Stimulated activated CD4-positive, alpha-beta T cell treated with anti-CD3 and anti-CD28 coated beads, Interleukin-15, amount 100 ng/mL, for 48 hours (primary cell): ENCODE measurements at regions not wholly inside any gene's neighbourhood (a gene's known extent, or its start where the extent isn't known, plus 50 kb on each side); places are given as distances from the start of the nearest gene placed in this dataset.
"Not testable (repeated sequence)": the region's sequence is repeated elsewhere in the genome, so short reads cannot be mapped to it uniquely, and the experiment has no call there.

Experiments
- DNase-seq, 2 donors: peaks; one replicate each; pipeline ENCODE4 v3.0.0-alpha.2; 2020; ENCODE audit warnings: low read depth in 2 of 2

DNA sequence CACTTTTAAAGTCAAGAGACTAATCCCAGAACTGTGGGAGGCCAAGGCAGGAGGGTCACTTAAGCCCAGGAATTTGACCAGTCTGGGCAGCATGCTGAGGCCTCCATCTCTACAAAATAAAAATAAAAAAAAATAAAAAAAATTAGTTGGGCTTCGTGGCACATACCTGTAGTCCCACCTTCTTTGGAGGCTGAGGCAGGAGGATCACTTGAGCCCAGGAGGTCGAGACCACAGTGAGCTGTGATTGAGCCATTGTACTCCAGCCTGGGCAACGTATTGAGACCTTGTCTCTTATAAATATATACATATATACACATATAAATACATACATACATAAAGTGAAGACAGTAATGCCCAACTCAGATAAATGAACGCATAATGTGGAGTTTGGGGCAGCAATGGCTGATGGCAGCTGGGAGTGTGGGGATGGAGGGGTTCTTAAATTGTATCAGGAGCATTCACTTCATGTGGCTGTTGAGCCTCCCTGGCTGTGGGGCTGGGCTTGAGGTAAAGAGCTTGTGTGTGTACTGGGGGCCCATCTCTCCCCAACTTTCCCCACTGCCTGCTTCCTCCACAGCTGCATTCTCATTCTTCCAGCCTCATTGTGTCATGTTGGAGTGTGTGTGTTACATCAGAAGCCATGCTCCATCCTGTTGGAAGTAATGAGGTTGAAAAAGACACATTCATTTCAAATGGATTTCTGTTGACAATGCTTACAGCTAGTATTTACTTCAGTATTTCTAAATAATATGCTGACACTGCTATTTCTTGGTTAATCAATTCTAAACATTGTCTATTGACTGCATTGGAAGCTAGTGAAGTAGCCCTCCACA lies 96.5 kb upstream of the HS6ST1 start:
- no peak for DNase-seq

DNA sequence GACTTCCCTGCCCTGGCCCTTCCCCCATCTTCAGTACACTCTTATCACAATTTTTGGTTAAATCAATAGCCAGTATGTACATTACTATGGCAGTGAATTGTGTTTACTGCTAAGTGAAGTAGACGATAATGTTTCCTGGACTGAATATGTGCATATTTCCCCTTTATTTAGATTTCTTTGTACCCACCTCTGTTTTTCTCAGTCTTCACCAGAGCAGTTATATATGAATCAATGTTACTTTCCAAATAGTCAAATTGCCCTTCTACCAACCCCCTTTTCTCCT lies 97.1 kb upstream of the HS6ST1 start:
- DNase-seq: no peak

DNA sequence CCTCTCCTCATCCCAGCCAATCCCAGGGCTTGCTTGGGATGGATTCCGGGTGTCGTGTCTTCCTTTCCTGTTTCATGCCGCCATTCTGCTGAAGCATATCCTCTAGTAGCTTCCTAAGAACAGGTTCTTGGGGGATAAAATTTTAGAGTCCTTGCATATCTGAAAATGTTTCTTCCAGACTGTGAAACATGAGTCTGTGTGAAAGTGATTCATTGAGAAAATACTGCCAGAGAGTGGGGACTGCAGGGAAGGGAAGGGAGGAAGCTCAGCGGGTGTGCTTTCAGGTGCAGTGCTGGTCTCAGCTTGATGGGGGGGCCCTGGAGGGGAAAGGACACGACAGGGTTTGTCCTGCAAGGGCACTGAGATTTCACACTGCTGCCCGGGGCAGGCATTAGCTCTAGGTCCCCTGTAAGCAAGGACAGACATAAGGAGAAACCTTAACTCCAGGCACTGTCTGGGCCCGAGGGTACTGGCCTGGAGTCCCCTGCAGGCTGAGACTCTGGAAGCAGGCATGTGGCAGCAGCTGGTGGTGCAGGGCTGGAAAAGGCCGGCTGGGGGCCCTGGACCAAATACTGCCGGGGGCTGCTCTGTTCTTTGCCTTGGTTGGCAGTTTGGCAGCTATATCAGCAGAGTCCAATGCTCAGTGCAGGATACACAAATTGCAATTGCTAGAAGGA lies 97.6 kb upstream of the HS6ST1 start:
- no peak for DNase-seq

DNA sequence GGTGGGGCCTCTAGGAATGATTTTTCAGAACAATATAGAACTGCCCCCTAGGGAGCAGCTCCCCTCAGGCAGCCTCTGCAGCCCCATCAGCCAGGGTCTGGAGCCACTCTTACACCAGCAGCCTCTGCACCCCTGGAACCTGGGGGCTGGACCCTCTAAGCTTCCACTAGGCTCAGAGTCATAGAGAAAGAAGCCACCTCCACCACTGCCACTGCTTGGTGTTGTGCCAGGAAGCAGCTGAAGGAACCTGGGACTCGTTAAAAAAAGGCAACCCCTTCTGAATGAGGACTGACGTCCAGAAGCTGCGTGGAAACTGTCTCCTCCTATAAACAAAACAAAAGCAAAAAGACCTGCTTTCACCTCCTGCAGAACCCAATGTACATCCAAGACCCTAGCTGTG lies 98.1 kb upstream of the HS6ST1 start:
- DNase-seq: no peak

DNA sequence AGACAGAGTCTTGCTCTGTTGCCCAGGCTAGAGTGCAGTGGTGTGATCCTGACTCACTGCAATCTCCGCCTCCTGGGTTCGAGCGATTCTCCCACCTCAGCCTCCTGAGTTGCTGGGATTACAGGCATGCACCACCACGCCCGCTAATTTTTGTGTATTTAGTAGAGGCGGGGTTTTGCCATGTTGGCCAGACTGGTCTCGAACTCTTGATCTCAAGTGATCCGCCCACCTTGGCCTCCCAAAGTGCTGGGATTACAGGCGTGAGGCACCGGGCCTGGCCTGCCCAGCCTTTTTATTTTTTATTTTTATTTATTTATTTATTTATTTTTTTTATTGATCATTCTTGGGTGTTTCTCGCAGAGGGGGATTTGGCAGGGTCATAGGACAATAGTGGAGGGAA lies 98.6 kb upstream of the HS6ST1 start:
- not testable (repeated sequence) for DNase-seq

DNA sequence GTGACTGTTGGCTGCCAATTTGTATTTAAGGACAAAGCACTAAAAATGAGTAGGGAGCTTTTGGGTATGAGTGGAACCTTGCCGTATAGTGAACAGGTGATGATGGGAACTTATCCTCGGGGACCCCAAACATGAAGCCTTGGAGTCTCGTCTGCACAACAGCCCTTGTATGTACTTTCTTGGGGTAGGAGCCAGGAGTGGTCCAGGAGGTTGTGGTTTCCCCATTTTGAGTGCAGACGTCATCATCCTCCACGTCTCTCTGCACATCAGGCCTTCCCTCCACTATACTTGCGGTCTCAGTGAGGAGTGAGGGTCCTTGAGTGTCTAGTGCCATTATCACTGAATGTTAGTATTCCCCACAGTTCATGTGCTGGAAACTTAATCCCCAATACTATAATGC lies 101.5 kb upstream of the HS6ST1 start:
- DNase-seq: no peak

DNA sequence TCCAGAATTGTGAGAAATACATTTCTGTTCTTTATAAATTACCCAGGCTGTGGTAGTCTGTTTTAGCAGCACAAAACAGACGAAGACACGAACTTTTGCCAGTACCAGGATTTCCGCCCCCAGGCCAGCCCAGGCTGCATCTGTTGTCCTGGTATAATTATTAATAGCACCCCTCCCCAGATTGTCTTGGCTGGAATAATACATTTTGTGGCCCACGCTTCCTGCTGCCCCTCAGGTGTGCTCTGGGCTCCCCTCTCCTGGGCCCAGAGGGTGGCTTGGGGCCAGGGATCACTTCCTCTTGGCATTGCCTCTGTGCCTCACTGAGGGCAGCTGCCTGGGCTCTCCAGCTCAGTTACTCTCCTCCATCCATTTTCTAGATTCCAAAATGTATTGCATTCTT lies 102.1 kb upstream of the HS6ST1 start:
- no peak for DNase-seq

DNA sequence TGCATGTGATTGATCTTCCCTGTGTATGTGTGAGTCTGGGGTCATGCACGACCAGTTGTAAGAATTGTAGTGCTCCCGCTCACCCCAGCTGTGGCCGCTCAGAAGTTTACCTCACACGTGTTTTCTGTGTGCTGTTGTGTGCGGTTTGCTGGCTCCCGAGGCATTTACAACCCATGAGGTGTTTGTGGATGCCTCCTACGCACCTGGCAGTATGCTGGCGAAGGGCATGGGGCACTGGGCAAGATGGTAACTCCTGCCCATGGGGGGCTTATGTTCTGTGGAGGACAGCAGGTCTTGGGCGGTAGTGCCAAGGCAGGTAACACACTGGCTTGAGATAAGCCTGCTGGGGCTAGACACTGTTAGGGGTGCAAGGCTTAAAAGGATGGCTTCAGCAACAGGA lies 102.6 kb upstream of the HS6ST1 start:
- DNase-seq: no peak

DNA sequence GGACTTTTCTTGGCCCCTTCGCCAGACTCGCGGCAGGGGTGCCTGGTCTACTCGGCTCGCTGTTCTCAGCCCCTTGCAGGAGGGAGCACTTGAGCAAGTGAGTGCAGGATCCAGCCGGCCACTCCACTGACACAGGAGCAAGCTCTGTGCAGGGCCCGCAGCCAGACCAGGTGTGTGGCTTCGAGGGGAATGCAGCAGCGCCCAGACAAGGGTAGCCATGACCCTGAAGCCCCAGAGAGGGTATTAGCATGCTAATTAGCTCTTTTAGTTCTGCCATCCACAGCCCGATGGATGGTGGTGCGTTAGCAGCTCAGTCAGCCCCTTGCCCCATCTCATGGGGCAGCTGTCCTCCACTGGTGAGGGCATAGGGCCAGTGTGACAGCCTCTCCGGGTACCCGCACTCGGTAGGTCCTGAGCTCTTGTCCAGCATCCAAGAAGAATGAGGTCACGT lies 103.2 kb upstream of the HS6ST1 start:
- DNase-seq: no peak

DNA sequence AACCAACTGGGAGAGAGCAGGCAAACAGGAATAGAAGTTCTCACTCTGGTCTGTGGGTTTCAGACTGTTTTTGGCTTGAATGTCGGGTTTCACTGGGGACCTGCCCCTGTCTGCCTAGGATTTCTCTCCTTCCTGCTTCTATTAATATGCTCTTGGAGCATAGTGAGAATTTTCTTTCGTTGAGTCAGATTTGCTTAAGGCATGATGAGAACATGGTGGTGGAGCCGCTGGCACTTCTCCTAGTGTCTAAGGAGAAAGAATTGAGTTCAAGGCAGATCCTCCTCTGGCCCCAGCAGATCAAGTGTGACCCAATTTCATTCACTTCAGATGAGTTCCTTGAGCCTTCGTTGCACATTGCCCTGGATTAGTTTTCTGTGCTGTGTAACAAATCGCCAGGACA lies 103.9 kb upstream of the HS6ST1 start:
- DNase-seq: no peak

DNA sequence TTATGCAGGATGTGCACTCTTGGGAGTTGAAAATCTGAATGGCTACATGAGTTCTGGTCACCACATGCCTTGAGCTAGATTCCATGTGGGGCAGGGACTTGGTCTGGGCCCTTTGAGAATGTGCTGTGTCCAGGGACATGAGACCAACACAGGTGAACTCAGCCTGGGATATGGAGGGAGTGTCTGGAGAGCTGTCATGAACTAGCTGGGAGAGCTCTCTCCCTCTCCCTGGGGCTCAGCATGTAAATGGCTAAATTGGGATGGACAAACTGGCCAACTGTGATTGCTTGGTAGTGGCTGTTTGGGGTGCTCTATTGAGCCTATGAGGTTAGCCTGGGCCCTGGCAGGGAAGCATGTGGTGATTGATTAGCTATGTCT lies 105.1 kb upstream of the HS6ST1 start:
- no peak for DNase-seq

DNA sequence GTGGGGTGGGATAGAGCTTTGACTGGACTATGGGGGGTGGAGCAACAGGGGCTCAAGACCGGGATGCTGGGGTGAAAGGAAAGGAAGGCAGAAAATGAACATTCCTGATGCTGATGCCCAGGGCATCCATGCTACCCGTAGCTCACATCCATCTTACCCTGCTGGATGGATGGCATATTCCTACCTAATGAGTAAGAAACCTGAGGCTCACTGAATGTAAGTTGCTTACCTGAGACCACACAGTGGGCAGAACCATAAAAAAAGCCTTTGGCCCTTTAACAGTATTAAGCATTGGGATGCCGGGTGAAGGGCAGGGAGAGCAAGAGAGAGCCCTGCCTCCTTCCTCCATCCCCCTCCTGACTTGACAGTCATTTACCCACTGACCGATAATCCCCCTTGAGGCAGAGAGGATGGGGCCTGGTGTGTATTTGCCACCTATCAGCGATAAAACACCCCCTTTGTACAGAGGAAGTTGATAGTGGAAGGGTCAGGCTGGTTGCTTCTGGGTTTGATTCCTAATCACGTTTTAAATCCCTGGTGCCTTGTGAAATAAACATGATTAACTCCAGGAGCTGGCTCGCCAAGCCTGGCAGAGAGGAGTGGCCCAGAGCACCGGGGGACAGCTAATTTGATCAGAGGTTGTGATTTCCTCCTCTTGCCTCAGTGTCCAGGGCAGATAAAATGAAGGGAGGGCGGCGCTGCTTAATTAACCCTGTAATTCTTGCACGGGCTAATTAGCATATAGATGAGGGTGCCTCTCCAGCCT lies 105.9 kb upstream of the HS6ST1 start:
- DNase-seq: no peak

DNA sequence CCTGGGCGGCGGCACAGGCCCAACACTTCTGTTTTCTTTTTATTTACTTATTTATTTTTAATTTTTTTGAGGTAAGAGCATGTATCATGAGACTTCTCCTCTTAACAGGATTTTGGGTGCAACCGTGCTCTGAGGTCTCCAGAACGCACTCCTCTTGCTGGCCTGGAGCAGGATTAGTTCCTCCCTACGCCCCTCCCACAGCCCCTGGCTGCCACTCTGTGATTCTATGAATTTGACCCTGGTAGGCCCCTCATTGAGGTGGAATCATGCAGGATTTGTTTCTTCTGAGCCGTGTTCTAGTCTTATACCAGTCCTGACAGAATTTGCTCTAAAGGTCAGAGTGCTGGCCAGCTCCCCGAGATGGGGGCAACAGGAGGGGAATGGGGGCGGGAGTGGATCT lies 106.5 kb upstream of the HS6ST1 start:
- no peak for DNase-seq

DNA sequence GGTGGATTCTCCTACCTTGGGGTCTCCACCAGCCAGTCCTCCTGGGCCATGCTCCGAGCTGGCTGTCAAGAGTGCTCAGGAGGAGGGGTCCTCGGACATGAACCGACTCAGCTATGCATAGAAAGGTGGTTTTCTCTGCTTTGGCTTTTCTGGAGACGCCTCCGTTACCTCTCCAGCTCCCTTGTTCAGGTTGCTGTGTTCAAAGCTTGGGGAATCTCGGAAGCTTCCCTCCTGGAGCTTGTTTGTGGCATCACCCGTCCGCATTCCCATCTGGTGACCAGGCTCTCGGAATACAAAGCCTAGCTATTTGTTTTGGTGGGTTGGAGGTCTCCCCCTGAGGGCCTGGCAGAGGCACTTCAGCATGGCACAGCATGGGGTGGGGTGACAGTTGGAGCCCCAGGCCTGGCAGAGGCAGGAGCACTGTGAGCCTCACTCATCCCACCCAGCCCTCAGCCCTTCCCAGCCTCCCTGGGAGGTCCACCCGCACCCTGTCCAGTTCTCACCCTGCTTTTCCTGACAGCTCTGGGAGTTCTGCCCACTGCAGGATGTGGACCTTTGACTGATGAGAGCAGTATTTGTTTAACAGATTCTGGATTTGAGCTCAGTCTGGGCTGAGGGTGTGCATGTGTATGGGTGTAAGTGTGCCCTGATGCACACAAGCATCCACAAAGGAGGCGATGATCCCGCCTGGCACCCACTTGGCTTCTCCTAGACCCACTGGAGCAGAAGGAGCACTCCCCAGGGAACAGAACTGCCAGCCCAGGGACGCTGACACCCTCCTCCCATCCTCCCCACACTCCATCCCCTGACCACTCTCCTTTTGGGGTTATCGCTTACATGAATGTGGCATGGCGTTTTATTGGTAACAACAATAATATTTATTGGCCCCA lies 107.3 kb upstream of the HS6ST1 start:
- DNase-seq: no peak

DNA sequence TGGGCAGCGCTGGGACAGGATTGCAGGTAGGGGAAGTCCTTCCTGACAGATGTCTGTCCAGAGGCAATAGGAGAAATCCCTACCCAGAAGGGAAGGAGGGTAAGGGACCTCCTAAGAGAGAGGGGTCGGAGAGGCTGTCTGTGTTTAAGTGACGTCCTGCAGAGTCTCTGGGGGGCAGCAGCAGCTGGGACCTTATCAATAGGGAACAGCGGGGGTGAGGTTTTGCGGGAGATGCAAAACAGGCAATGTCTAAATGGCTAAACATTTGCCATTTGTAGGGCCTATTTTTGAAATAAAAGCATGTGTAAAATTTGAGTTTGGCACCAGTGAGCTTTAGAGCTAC lies 108.7 kb upstream of the HS6ST1 start:
- DNase-seq: no peak

DNA sequence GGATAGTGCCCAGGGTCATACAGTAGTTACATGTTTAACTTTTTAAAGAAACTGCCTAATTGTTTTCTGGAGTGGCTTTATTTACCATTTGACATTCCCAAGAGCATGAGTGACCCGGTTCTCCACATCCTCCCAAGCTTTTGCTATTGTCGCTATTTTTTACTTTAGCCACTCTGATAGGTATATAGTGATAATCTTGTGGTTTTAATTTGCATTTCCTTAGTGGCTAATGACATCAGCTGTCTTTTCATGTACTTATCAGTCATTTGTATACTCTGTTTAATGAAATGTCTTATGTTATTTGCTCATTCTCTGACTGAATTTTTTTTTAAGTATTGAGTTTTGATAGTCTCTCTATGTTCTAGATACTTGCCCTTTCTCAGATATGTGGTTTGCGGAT lies 109.7 kb upstream of the HS6ST1 start:
- DNase-seq: no peak

DNA sequence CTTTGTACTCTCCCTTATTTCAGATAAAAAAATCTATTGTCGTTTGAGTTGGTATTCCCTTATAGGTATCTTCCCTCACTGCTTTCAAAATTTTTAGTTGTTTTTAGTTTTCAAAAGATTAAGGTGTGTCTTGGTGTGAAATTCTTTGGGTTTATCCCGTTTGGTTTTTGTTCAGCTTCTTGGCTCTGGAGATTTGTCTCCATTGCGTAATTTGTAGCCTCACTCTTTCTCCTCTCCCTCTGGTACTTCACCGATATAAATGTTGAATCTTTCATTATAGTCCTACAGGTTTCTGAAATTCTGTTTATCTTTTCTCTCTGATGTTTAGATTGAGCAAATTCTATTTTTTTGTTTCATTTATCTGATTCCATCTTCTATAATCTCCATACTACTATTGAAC lies 113.8 kb upstream of the HS6ST1 start:
- DNase-seq: no peak

DNA sequence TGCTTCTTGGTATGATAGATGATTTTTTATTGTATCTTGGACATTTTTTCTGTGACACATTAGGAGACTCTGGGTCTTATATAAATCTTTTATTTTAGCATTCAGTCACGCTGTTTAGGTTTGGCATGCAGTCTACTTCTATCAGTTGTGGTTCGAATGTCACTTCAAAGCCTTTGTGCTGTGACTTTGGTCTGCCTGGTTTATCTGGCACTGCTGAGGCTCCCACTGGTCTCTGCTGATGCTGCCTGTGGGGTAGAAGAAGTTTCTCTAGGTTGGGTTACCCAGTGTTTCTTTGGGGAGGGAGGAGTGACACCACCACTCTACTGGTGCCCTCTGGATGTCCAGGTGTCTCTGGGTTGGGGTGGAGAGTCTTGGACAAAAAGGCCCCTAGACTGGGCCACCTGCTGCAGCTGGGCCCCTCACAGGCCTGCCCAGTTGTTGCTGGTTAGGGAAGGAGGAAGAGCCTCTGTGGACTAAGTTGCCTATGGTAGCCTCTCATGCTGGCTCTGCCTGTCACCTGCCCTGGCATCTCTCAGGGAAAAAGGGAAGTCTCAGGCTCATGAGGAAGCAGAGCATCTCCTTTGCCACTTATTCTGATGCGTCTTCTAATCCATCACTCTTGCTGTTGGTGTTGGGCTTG lies 115.4 kb upstream of the HS6ST1 start:
- no peak for DNase-seq

DNA sequence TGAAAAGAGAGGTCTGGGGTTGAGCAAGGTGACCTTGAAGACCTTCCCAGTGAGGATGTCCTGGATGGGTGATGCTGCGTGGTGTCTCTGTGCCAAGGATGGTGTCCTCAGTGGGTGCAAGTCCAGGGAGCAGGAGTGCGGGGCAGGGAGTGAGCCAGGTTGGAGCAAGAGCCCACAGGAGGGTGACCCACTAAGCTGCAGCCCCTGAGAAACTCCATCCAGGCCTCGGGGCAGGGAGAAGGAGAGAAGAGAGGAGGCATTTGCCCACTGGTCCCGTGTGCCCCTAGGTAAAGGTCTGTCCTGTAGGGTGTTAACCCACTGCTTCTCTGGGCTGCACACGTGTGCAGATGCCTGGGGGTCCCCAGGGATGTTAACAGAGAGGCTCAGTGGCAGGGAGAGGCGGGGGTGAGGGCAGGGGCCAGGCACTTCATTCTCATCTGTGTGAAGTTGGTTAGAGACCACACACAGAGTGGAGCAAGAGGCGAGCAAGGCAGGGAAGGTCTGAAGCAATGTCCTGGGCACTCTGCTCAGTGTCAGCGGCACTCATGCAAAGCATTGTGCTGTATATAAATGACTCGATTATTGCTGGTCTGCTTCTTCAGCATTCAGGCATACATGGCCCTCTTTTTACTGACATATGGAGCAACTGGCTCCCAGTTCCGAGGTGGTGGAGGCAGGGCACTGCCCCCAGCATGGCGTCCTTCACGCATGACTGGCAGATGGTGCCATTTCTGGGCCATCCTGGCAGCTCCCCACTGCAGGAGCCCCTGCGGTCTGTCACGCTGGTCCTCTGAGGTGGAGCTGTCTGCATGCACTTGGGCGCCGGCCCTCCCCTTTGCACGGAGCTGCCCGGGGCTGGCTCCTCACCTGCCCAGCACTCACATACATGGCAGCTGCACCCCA lies 117.2 kb upstream of the HS6ST1 start:
- no peak for DNase-seq

DNA sequence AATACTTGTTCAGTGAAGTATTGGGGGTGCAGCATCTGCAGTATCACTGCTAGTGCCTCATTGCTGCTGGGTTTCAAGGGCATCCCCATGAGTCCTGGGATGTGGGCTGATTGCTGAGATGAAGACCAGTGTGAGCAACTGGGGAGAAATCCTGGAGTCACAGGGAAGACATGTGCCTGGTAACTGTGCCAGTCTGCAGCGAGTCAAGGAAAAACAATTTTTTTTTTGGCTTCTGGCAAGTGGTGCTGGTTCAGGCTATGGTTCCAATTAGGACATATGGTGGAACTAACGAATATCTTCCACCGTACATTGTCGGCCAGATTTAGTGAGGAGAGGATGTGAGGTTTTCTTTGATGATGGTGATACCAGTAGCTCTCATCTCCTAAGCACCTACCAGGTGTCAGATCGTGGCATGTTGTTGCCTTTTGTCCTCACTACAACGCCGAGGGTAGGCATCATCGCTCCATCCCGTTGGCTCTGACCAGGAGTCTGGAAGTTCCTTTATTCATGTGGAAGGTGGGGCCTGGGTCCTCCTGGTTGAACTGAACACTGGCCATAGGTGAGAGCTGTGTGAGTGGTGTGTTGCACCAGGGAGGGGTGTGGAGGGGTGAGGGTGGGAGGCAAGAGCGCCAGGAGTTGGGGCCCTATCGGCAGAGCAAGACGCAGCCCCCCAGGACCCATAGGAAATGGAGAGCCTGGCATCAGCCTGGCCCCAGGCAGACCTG lies 118.0 kb upstream of the HS6ST1 start:
- DNase-seq: no peak
